ENCODE measurements at regions not wholly inside any gene's neighbourhood (a gene's known extent, or its start where the extent isn't known, plus 50 kb on each side); places are given as distances from the start of the nearest gene placed in this dataset.

- TF ChIP-seq MGA (IDR thresholded peaks at IDR 0.05) (peak; percentile 71), TGIF2 (CRISPR knock-in tag; IDR thresholded peaks at IDR 0.05) (no peak), ZNF518B (CRISPR knock-in tag; IDR thresholded peaks at IDR 0.05) (no peak), ZBTB49 (CRISPR knock-in tag; IDR thresholded peaks at IDR 0.05; ENCODE audit: borderline replicate concordance) (no peak), RFX7 (CRISPR knock-in tag; IDR thresholded peaks at IDR 0.05) (no peak), ZKSCAN1 (IDR thresholded peaks at IDR 0.05; ENCODE audit: low read depth, low read length) (no peak)
These were observed 146.2 kb downstream of the VEGFA start (continued) for GRCh38 chr6:43915986-43916923.

Data from K562 (cell line).